Endodermal cell (in vitro differentiated cells): ENCODE measurements at regions not wholly inside any gene's neighbourhood (a gene's known extent, or its start where the extent isn't known, plus 50 kb on each side); places are given as distances from the start of the nearest gene placed in this dataset.

Experiments
- DNase-seq: peaks from one replicate; pipeline ENCODE4 v3.0.0-alpha.2; 2017
- H3K27ac ChIP-seq: 2 replicates; pipeline ENCODE4 v1.5.1; 2013; ENCODE audit warnings: mild to moderate bottlenecking, low read depth, low read length, moderate library complexity
- H3K27me3 ChIP-seq: 2 replicates; pipeline ENCODE4 v1.6.1; 2013; ENCODE audit warnings: mild to moderate bottlenecking, low read length, moderate library complexity; ENCODE audit not compliant: insufficient read depth, control insufficient read depth, poor library complexity, severe bottlenecking
- H3K36me3 ChIP-seq: 2 replicates; pipeline ENCODE4 v1.7.0; 2013; ENCODE audit warnings: mild to moderate bottlenecking, low read length, moderate library complexity; ENCODE audit not compliant: control insufficient read depth, insufficient read depth
- H3K4me1 ChIP-seq: one replicate; pipeline ENCODE4 v1.7.0; 2013; ENCODE audit warnings: low read length; ENCODE audit not compliant: control insufficient read depth, insufficient read depth
- H3K4me3 ChIP-seq: 2 replicates; pipeline ENCODE4 v1.5.1; 2013; ENCODE audit warnings: mild to moderate bottlenecking, low read length, moderate library complexity
- H3K9ac ChIP-seq: 2 replicates; pipeline ENCODE4 v1.6.1; 2013; ENCODE audit warnings: mild to moderate bottlenecking, low read length, moderate library complexity; ENCODE audit not compliant: poor library complexity, severe bottlenecking; ENCODE audit errors: extremely low read depth
- H3K9me3 ChIP-seq: 2 replicates; pipeline ENCODE4 v1.6.1; 2013; ENCODE audit warnings: mild to moderate bottlenecking, low read length, moderate library complexity; ENCODE audit not compliant: control insufficient read depth
- H3K27ac Mint-ChIP-seq: 2 replicates; pipeline ENCODE4 v1.8.0; 2020; ENCODE audit warnings: mixed read lengths
- H3K27me3 Mint-ChIP-seq: 2 replicates; pipeline ENCODE4 v1.8.0; 2021; ENCODE audit warnings: mild to moderate bottlenecking, mixed read lengths; ENCODE audit not compliant: insufficient read depth
- H3K36me3 Mint-ChIP-seq: 2 replicates; pipeline ENCODE4 v1.8.0; 2020; ENCODE audit warnings: low read depth, mixed read lengths
- H3K4me1 Mint-ChIP-seq: 2 replicates; pipeline ENCODE4 v1.8.0; 2020; ENCODE audit warnings: mixed read lengths
- H3K4me3 Mint-ChIP-seq: 2 replicates; pipeline ENCODE4 v1.8.0; 2020; ENCODE audit warnings: mild to moderate bottlenecking, moderate library complexity, mixed read lengths
- H3K9me3 Mint-ChIP-seq: 2 replicates; pipeline ENCODE4 v1.8.0; 2020; ENCODE audit warnings: mild to moderate bottlenecking, mixed read lengths
- CTCF ChIP-seq: fragments of 200-600 bp; sonication (generic); conservative IDR thresholded peaks from 2 replicates; pipeline ENCODE4 v1.5.0; 2021; ENCODE audit warnings: antibody characterized with exemption, mild to moderate bottlenecking
- WGBS, 2 experiments: methylation state at CpG; one replicate each; pipeline versions ENCODE4 v1.1.5 to v1.1.7; 2013; ENCODE audit warnings: missing lambda C conversion rate in 2 of 2, mixed read lengths in 1 of 2; ENCODE audit not compliant: insufficient coverage in 1 of 2, insufficient read length in 1 of 2; 5-methylcytosine and 5-hydroxymethylcytosine counted together

- TF ChIP-seq CTCF: no peak
- no peaks in the 10 kb centered on the region for H3K36me3 Mint-ChIP-seq
- H3K4me3 Mint-ChIP-seq: no peak overlapping the region
- H3K27ac ChIP-seq: no peak overlapping the region
- H3K27ac Mint-ChIP-seq: no peak overlapping the region
- H3K4me1 ChIP-seq: no peaks in the 10 kb centered on the region
- no peaks in the 10 kb centered on the region for H3K36me3 ChIP-seq
- no peaks in the 10 kb centered on the region for H3K27me3 Mint-ChIP-seq
- no peak for DNase-seq
- H3K9me3 Mint-ChIP-seq: no peaks in the 10 kb centered on the region
- H3K4me1 Mint-ChIP-seq: no peaks in the 10 kb centered on the region
- no peak overlapping the region for H3K4me3 ChIP-seq
- 83 to 87% methylated on average over 4 to 5 of the region's 5 CpGs for WGBS, 2 experiments
- no peaks in the 10 kb centered on the region for H3K27me3 ChIP-seq
- no peak overlapping the region for H3K9ac ChIP-seq
- H3K9me3 ChIP-seq: no peaks in the 10 kb centered on the region
Measured at GRCh38 chr6:79782792-79783580, 151.9 kb downstream of the SH3BGRL2 start.

- Histone ChIP-seq H3K27me3 (no peaks in the 10 kb centered on the region), H3K9ac (no peak overlapping the region), H3K4me1 (no peaks in the 10 kb centered on the region), H3K4me3 (no peak overlapping the region), H3K36me3 (no peaks in the 10 kb centered on the region), H3K27ac (no peak overlapping the region), H3K9me3 (no peaks in the 10 kb centered on the region)
- Mint-ChIP-seq H3K27ac (no peak overlapping the region), H3K9me3 (no peaks in the 10 kb centered on the region), H3K4me1 (peaks cover 4% of the 10 kb centered on the region), H3K4me3 (no peak overlapping the region), H3K36me3 (no peaks in the 10 kb centered on the region), H3K27me3 (no peaks in the 10 kb centered on the region)
- DNase-seq: no peak
- TF ChIP-seq CTCF: no peak
- WGBS, 2 experiments: 73 to 94% methylated on average over 2 to 4 of the region's 4 CpGs
Measured at GRCh38 chr6:79781916-79782315, 150.8 kb downstream of the SH3BGRL2 start.

GRCh38 chr6:79780881-79781280 lies 149.8 kb downstream of the SH3BGRL2 start:
- no peak for DNase-seq
- whole genome bisulfite sequencing, 2 experiments: 80 to 88% methylated on average over 1 of the region's 1 CpG

More at GRCh38 chr6:79780881-79781280, 149.8 kb downstream of the SH3BGRL2 start:
- no peak for TF ChIP-seq CTCF
- H3K27ac Mint-ChIP-seq: no peak overlapping the region
- no peak overlapping the region for H3K9ac ChIP-seq
- H3K4me3 ChIP-seq: no peak overlapping the region
- no peak overlapping the region for H3K27ac ChIP-seq
- no peaks in the 10 kb centered on the region for H3K9me3 ChIP-seq
- H3K4me1 Mint-ChIP-seq: peaks cover 11% of the 10 kb centered on the region
- H3K36me3 Mint-ChIP-seq: no peaks in the 10 kb centered on the region
- no peaks in the 10 kb centered on the region for H3K36me3 ChIP-seq
- H3K27me3 ChIP-seq: no peaks in the 10 kb centered on the region
- no peak overlapping the region for H3K4me3 Mint-ChIP-seq
- H3K27me3 Mint-ChIP-seq: no peaks in the 10 kb centered on the region
- H3K9me3 Mint-ChIP-seq: no peaks in the 10 kb centered on the region
- no peaks in the 10 kb centered on the region for H3K4me1 ChIP-seq
